SHP77 (cell line): ENCODE measurements at regions not wholly inside any gene's neighbourhood (a gene's known extent, or its start where the extent isn't known, plus 50 kb on each side); places are given as distances from the start of the nearest gene placed in this dataset.
"Not testable (repeated sequence)": the region's sequence is repeated elsewhere in the genome, so short reads cannot be mapped to it uniquely, and the experiment has no call there.

Experiments
- DNase-seq, 2 experiments: peaks; one replicate each; lab custom pipeline; 2025; lab: John Stamatoyannopoulos, UW

GRCh38 chr6:81126150-81126549 is 626.3 kb downstream of the TENT5A start:
- DNase-seq = no peak

GRCh38 chr6:81120280-81120679 is 632.2 kb downstream of the TENT5A start:
- DNase-seq = no peak

GRCh38 chr6:81105998-81106397 is 646.5 kb downstream of the TENT5A start:
- DNase-seq = no peak

GRCh38 chr6:81098109-81098814 is 654.2 kb downstream of the TENT5A start:
- DNase-seq = no peak

- not testable (repeated sequence) for DNase-seq
These were observed 656.0 kb downstream of the TENT5A start for GRCh38 chr6:81096464-81096863.

GRCh38 chr6:81093051-81093450 is 659.4 kb downstream of the TENT5A start:
- DNase-seq = no peak

GRCh38 chr6:81088145-81088544 is 664.3 kb downstream of the TENT5A start:
- no peak for DNase-seq

- no peak for DNase-seq
These were observed 665.5 kb downstream of the TENT5A start for GRCh38 chr6:81086991-81087390.

GRCh38 chr6:81085431-81085790 is 667.1 kb downstream of the TENT5A start:
- DNase-seq = no peak

GRCh38 chr6:81084776-81085430 is 667.6 kb downstream of the TENT5A start:
- DNase-seq = no peak

- no peak for DNase-seq
These were observed 676.5 kb downstream of the TENT5A start for GRCh38 chr6:81075974-81076373.

GRCh38 chr6:81073318-81073717 is 679.2 kb downstream of the TENT5A start:
- DNase-seq = no peak

GRCh38 chr6:81071121-81071520 is 681.4 kb downstream of the TENT5A start:
- no peak for DNase-seq

- DNase-seq = no peak
These were observed 685.4 kb downstream of the TENT5A start for GRCh38 chr6:81067057-81067456.

- no peak for DNase-seq
These were observed 688.6 kb downstream of the TENT5A start for GRCh38 chr6:81063891-81064290.

- DNase-seq = no peak
These were observed 698.4 kb downstream of the TENT5A start for GRCh38 chr6:81054036-81054435.

- DNase-seq = no peak
These were observed 700.5 kb downstream of the TENT5A start for GRCh38 chr6:81051952-81052351.

- no peak for DNase-seq
These were observed 702.9 kb downstream of the TENT5A start for GRCh38 chr6:81049425-81050042.

- no peak for DNase-seq
These were observed 721.1 kb downstream of the TENT5A start for GRCh38 chr6:81031416-81031815.

GRCh38 chr6:81026041-81026553 is 726.4 kb downstream of the TENT5A start:
- DNase-seq = no peak

- no peak for DNase-seq
These were observed 728.8 kb downstream of the TENT5A start for GRCh38 chr6:81023709-81024108.

- no peak for DNase-seq
These were observed 729.4 kb downstream of the TENT5A start for GRCh38 chr6:81023007-81023582.

GRCh38 chr6:81017586-81017985 is 734.9 kb downstream of the TENT5A start:
- not testable (repeated sequence) for DNase-seq
